ENCODE measurements at regions not wholly inside any gene's neighbourhood (a gene's known extent, or its start where the extent isn't known, plus 50 kb on each side); places are given as distances from the start of the nearest gene placed in this dataset.
A peak's percentile ranks its signal among the peaks of the same experiment; 100 is the strongest.

- H3K4me3 ChIP-seq, result no peak overlapping the region
- no peaks in the 10 kb centered on the region for H3K9me3 ChIP-seq
- no peaks in the 10 kb centered on the region for H3K4me1 ChIP-seq
- in situ Hi-C loops (cut with MboI; ENCODE audit: low sequenced_read_pairs), result no loop called here
- DNase-seq (ENCODE audit: low spot score in 2 of 2), result no peak
- no peaks in the 10 kb centered on the region for H3K36me3 ChIP-seq (replicated peaks)
- peaks cover 5% of the 10 kb centered on the region for H3K27me3 ChIP-seq (ENCODE audit: low read depth)
Observed at GRCh38 chr10:63763744-63764143, 242.5 kb downstream of the REEP3 start.

DNA sequence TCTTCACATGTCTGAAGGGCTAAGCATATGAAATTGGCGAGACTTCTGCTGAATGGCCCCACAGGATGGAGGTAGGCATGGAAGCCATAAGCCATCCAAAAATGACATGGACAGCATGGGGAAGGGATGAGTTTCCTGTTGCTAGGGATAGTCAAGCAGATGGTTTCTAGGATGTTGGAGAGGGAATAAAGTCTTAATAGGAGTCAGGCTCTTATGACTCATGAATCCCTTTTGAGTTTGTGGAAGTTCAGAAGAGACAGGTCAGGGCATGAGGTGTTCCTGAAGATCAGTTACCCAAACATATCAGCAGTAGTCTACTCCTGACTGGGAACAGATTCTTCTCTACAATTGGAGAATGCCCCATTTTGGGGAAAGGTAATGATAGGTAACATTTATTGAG lies 243.9 kb downstream of the REEP3 start:
- DNase-seq (ENCODE audit: low spot score in 2 of 2), result no peak
- H3K4me3 ChIP-seq, result no peak overlapping the region
- in situ Hi-C loops (cut with MboI; ENCODE audit: low sequenced_read_pairs), result no loop called here
- no peaks in the 10 kb centered on the region for H3K9me3 ChIP-seq
- H3K27me3 ChIP-seq (ENCODE audit: low read depth), result peaks cover 1% of the 10 kb centered on the region; the same call in 1 of the 2 replicates
- H3K4me1 ChIP-seq, result no peaks in the 10 kb centered on the region
- H3K36me3 ChIP-seq (replicated peaks), result no peaks in the 10 kb centered on the region

DNA sequence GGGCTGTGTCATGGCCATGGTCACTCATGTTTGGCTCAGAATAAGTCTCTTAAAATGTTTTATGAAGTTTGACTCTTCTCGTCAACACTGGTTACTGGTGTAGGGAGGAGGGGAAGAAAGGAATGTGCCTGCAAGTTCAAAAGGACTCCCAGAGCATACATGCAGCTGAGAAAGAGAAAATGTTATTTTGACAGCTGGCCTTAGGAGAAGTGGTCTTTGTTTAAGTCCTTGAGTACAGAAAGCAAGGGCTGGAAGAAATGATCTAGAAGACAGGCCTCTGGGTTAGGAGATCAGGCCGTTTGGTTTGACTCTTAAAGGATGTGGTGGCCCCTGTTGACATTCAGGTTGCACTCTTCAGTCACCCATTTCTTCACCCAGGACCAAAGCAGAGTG lies 245.5 kb downstream of the REEP3 start:
- DNase-seq (ENCODE audit: low spot score in 2 of 2), result no peak
- no peaks in the 10 kb centered on the region for H3K36me3 ChIP-seq (replicated peaks)
- H3K4me1 ChIP-seq, result no peaks in the 10 kb centered on the region
- no peaks in the 10 kb centered on the region for H3K27me3 ChIP-seq (ENCODE audit: low read depth)
- in situ Hi-C loops (cut with MboI; ENCODE audit: low sequenced_read_pairs), result no loop called here
- H3K9me3 ChIP-seq, result no peaks in the 10 kb centered on the region
- H3K4me3 ChIP-seq, result no peak overlapping the region

- H3K27me3 ChIP-seq (ENCODE audit: low read depth), result no peaks in the 10 kb centered on the region
- peak in 1 of 2 experiments; percentile 21 for DNase-seq (ENCODE audit: low spot score in 2 of 2)
Observed at GRCh38 chr10:63767138-63767801, 246.1 kb downstream of the REEP3 start.

GRCh38 chr10:63769367-63769766 lies 248.2 kb downstream of the REEP3 start:
- H3K4me3 ChIP-seq, result no peak overlapping the region
- no peaks in the 10 kb centered on the region for H3K9me3 ChIP-seq
- in situ Hi-C loops (cut with MboI; ENCODE audit: low sequenced_read_pairs), result no loop called here
- H3K4me1 ChIP-seq, result no peaks in the 10 kb centered on the region
- no peak for DNase-seq (ENCODE audit: low spot score in 2 of 2)
- no peaks in the 10 kb centered on the region for H3K36me3 ChIP-seq (replicated peaks)
- 0 out of 2 replicates have a peak, but pooled peaks cover 1% of the 10 kb centered on the region for H3K27me3 ChIP-seq (ENCODE audit: low read depth)

More at GRCh38 chr10:63767138-63767801, 246.1 kb downstream of the REEP3 start:
- H3K4me1 ChIP-seq, result no peaks in the 10 kb centered on the region
- no peaks in the 10 kb centered on the region for H3K36me3 ChIP-seq (replicated peaks)
- no peaks in the 10 kb centered on the region for H3K9me3 ChIP-seq
- in situ Hi-C loops (cut with MboI; ENCODE audit: low sequenced_read_pairs), result no loop called here
- H3K4me3 ChIP-seq, result no peak overlapping the region

DNA sequence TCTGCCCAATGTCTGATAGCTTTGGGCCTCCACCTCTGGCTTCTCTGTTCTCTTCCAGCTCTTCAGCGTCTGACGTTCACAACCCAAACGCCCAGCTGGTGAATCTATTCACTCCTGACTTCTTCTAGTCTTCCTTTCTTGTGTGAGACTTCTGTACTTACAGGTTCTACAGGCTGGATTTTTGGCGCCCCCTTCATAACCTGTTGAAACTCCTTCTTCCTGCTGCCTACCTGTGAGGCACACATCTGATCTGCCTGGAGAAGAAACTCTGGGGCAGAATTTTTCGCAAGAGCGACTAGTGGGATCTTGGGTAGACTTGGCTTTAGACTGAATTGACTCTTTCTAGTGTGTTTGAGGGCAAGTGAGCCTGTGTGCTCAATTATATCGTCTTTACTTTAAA lies 249.3 kb downstream of the REEP3 start:
- Histone ChIP-seq H3K4me1 (no peaks in the 10 kb centered on the region), H3K9me3 (no peaks in the 10 kb centered on the region), H3K27me3 (ENCODE audit: low read depth) (0 out of 2 replicates have a peak, but pooled peaks cover 3% of the 10 kb centered on the region), H3K4me3 (no peak overlapping the region), H3K36me3 (replicated peaks) (no peaks in the 10 kb centered on the region)
- no peak for DNase-seq (ENCODE audit: low spot score in 2 of 2)
- in situ Hi-C loops (cut with MboI; ENCODE audit: low sequenced_read_pairs), result no loop called here

- Histone ChIP-seq H3K27me3 (ENCODE audit: low read depth) (0 out of 2 replicates have a peak, but pooled peaks cover 3% of the 10 kb centered on the region), H3K4me3 (no peak overlapping the region), H3K9me3 (no peaks in the 10 kb centered on the region), H3K4me1 (no peaks in the 10 kb centered on the region; the same call in 1 of the 2 replicates), H3K36me3 (replicated peaks) (no peaks in the 10 kb centered on the region)
- no peak for DNase-seq (ENCODE audit: low spot score in 2 of 2)
- in situ Hi-C loops (cut with MboI; ENCODE audit: low sequenced_read_pairs), result no loop called here
Observed at GRCh38 chr10:63772491-63772890, 251.3 kb downstream of the REEP3 start.

- in situ Hi-C loops (cut with MboI; ENCODE audit: low sequenced_read_pairs), result no loop called here
- no peaks in the 10 kb centered on the region for H3K9me3 ChIP-seq
- DNase-seq (ENCODE audit: low spot score in 2 of 2), result no peak
- no peak overlapping the region for H3K4me3 ChIP-seq
- 0 out of 2 replicates have a peak, but pooled peaks cover 3% of the 10 kb centered on the region for H3K27me3 ChIP-seq (ENCODE audit: low read depth)
- no peaks in the 10 kb centered on the region for H3K36me3 ChIP-seq (replicated peaks)
- H3K4me1 ChIP-seq, result no peaks in the 10 kb centered on the region; the same call in 1 of the 2 replicates
Observed at GRCh38 chr10:63773106-63773505, 251.9 kb downstream of the REEP3 start.

GRCh38 chr10:63773962-63774361 lies 252.8 kb downstream of the REEP3 start:
- in situ Hi-C loops (cut with MboI; ENCODE audit: low sequenced_read_pairs), result no loop called here

DNA sequence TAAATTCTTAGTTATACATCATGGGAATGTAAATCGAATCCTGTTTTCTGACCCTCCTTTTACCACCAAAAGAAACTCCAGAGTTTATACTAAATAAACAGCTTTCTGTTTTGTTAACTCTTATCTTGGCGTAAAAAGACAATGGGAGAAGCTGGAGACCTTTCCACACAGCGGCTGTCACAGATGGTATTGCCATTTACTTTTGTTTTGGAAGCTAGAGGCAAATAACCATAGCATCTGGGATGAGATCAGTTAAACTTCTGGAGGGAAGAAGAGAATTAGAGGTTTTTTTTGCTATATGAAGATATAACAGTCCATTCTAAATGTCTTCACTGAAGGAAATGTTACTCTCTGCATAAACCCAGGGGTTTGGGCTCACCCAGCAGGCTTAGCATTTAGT lies 258.9 kb downstream of the REEP3 start:
- in situ Hi-C loops (cut with MboI; ENCODE audit: low sequenced_read_pairs), result no loop called here
- H3K27me3 ChIP-seq (ENCODE audit: low read depth), result no peaks in the 10 kb centered on the region
- DNase-seq (ENCODE audit: low spot score in 2 of 2), result no peak
- H3K4me3 ChIP-seq, result no peak overlapping the region
- H3K9me3 ChIP-seq, result 0 out of 2 replicates have a peak, but pooled peaks cover 4% of the 10 kb centered on the region
- no peaks in the 10 kb centered on the region for H3K36me3 ChIP-seq (replicated peaks)
- no peaks in the 10 kb centered on the region; the same call in 1 of the 2 replicates for H3K4me1 ChIP-seq

More at GRCh38 chr10:63773962-63774361, 252.8 kb downstream of the REEP3 start:
- no peak for DNase-seq (ENCODE audit: low spot score in 2 of 2)
- 0 out of 2 replicates have a peak, but pooled peaks cover 4% of the 10 kb centered on the region for H3K9me3 ChIP-seq
- 0 out of 2 replicates have a peak, but pooled peaks cover 3% of the 10 kb centered on the region for H3K27me3 ChIP-seq (ENCODE audit: low read depth)
- no peaks in the 10 kb centered on the region; the same call in 1 of the 2 replicates for H3K4me1 ChIP-seq
- H3K36me3 ChIP-seq (replicated peaks), result no peaks in the 10 kb centered on the region
- no peak overlapping the region for H3K4me3 ChIP-seq

GRCh38 chr10:63781226-63781625 lies 260.0 kb downstream of the REEP3 start:
- Histone ChIP-seq H3K4me1 (no peaks in the 10 kb centered on the region; the same call in 1 of the 2 replicates), H3K9me3 (0 out of 2 replicates have a peak, but pooled peaks cover 4% of the 10 kb centered on the region), H3K27me3 (ENCODE audit: low read depth) (no peaks in the 10 kb centered on the region), H3K4me3 (no peak overlapping the region), H3K36me3 (replicated peaks) (no peaks in the 10 kb centered on the region)
- no peak for DNase-seq (ENCODE audit: low spot score in 2 of 2)
- in situ Hi-C loops (cut with MboI; ENCODE audit: low sequenced_read_pairs), result no loop called here

DNA sequence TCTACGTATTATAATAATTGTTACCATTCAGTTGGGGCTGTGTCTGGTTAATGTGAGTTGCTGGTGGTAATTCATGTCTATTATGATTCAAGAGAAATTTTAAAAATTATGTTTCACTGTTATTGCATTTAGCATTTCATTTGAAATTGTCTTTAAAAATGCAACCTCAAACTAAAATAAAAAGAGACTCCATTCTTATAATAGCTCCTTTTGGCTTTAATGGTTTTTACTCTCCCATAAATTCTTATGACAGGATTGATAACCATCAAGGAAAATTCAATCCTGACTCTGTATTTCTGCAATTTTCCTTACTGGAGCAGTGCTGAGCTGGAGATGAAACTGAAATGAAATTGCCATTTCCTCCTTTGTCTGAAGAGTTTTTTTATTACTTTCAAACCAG lies 262.7 kb downstream of the REEP3 start:
- DNase-seq (ENCODE audit: low spot score in 2 of 2), result no peak
- H3K4me1 ChIP-seq, result no peaks in the 10 kb centered on the region
- in situ Hi-C loops (cut with MboI; ENCODE audit: low sequenced_read_pairs), result no loop called here
- H3K4me3 ChIP-seq, result no peak overlapping the region
- no peaks in the 10 kb centered on the region for H3K9me3 ChIP-seq
- no peaks in the 10 kb centered on the region for H3K36me3 ChIP-seq (replicated peaks)
- no peaks in the 10 kb centered on the region for H3K27me3 ChIP-seq (ENCODE audit: low read depth)

DNA sequence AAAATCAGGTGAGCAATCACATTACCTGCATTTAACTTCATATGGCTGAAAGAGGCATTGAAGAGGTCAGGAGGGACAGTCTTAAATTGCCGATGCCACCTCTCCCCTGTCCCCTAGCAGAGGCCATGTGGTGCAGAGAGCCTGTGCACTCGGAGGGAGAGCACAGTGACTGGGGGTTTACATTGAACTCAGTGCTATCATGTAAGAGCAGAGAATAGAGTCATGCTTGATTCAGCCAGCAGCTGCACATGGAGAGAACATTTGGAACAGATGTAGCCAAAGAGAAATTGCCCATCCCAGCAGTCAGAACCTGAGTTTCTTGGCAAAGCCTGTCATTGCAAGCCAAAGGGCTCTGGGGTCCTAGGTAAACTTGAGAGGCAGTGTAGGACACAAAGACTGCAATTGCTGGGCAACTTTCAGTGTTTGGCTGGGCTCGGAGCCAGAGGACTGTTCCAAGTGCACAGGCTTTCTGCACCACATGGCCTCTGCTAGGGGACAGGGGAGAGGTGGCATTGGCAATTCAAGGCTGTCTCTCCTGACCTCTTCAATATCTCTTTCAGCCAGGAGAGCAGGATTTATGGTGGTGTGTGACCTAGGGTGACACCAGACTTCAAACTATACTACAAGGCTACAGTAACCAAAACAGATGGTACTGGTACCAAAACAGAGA lies 267.1 kb downstream of the REEP3 start:
- no peaks in the 10 kb centered on the region for H3K36me3 ChIP-seq (replicated peaks)
- H3K4me1 ChIP-seq, result no peaks in the 10 kb centered on the region
- no peaks in the 10 kb centered on the region for H3K27me3 ChIP-seq (ENCODE audit: low read depth)
- H3K4me3 ChIP-seq, result no peak overlapping the region
- H3K9me3 ChIP-seq, result no peaks in the 10 kb centered on the region
- no peak for DNase-seq (ENCODE audit: low spot score in 2 of 2)
- in situ Hi-C loops (cut with MboI; ENCODE audit: low sequenced_read_pairs), result no loop called here

Measured in HAP-1 (cell line).